Adrenal gland (tissue), 5 donors: ENCODE measurements at regions not wholly inside any gene's neighbourhood (a gene's known extent, or its start where the extent isn't known, plus 50 kb on each side); places are given as distances from the start of the nearest gene placed in this dataset.

ENCODE experiments used
- CTCF ChIP-seq, 6 experiments: fragments of 450-650 bp in 4 of 6; fragments of 200-600 bp in 2 of 6; sonication (generic) in 1 of 6; IDR thresholded peaks; 1 replicate in 5 of 6; 2 replicates in 1 of 6; pipeline versions ENCODE4 v1.5.1 to v1.8.0; 2016 to 2021; ENCODE audit warnings: antibody characterized with exemption in 6 of 6, mild to moderate bottlenecking in 2 of 6, moderate library complexity in 1 of 6
- POLR2A ChIP-seq, 2 donors: fragments of 450-650 bp; IDR thresholded peaks; one replicate each; pipeline ENCODE4 v1.6.1; 2017; ENCODE audit warnings: antibody characterized with exemption in 2 of 2, mild to moderate bottlenecking in 2 of 2, moderate library complexity in 1 of 2
- donor health status: DM: no; HTN: no; CAD: no.

- TF ChIP-seq CTCF (IDR thresholded peaks at IDR 0.05), result no peak
- no peak for TF ChIP-seq POLR2A (IDR thresholded peaks at IDR 0.05)
Observed at GRCh38 chr19:46944123-46944748, 75.4 kb upstream of the NPAS1 start.
